GM23338 (cell line): ENCODE measurements at regions not wholly inside any gene's neighbourhood (a gene's known extent, or its start where the extent isn't known, plus 50 kb on each side); places are given as distances from the start of the nearest gene placed in this dataset.
A peak's percentile ranks its signal among the peaks of the same experiment; 100 is the strongest.

Experiments used
- ATAC-seq: fragments of 200-7000 bp; cut with Tn5 transposase; 3 replicates; pipeline ENCODE4 v1.9.1; 2020
- DNase-seq: peaks from one replicate; pipeline ENCODE4 v3.0.0-alpha.2; 2015; ENCODE audit warnings: low spot score
- H2AFZ ChIP-seq: fragments of 200-600 bp; sonication (generic); 2 replicates; pipeline ENCODE4 v1.8.0; 2016; ENCODE audit warnings: antibody characterized with exemption, mild to moderate bottlenecking, moderate library complexity
- H3F3A ChIP-seq: fragments of 200-600 bp; sonication (generic); replicated peaks from 2 replicates; pipeline ENCODE4 v1.8.0; 2017; ENCODE audit warnings: antibody characterized with exemption, mixed run types, low read depth
- H3K27ac ChIP-seq: fragments of 200-600 bp; sonication (generic); 2 replicates; pipeline ENCODE4 v1.6.1; 2016; ENCODE audit warnings: low read depth
- H3K27me3 ChIP-seq: fragments of 200-600 bp; sonication (generic); 2 replicates; pipeline ENCODE4 v1.8.0; 2016; ENCODE audit warnings: mild to moderate bottlenecking, mixed run types, moderate library complexity; ENCODE audit not compliant: insufficient read depth
- H3K36me3 ChIP-seq: fragments of 200-600 bp; sonication (generic); 2 replicates; pipeline ENCODE4 v1.8.0; 2016; ENCODE audit warnings: mild to moderate bottlenecking; ENCODE audit not compliant: insufficient read depth
- H3K4me1 ChIP-seq: fragments of 200-600 bp; sonication (generic); 2 replicates; pipeline ENCODE4 v1.8.0; 2016; ENCODE audit warnings: mild to moderate bottlenecking, moderate library complexity; ENCODE audit not compliant: insufficient read depth
- H3K4me2 ChIP-seq: fragments of 200-600 bp; sonication (generic); 2 replicates; pipeline ENCODE4 v1.7.1; 2017; ENCODE audit warnings: mixed run types
- H3K4me3 ChIP-seq: fragments of 200-600 bp; sonication (generic); 2 replicates; pipeline ENCODE4 v1.6.1; 2016; ENCODE audit warnings: mixed run types
- H3K79me2 ChIP-seq: fragments of 200-600 bp; sonication (generic); replicated peaks from 2 replicates; pipeline ENCODE4 v1.8.0; 2017; ENCODE audit warnings: mild to moderate bottlenecking; ENCODE audit not compliant: insufficient read depth
- H3K9me2 ChIP-seq: fragments of 200-600 bp; sonication (generic); 2 replicates; pipeline ENCODE4 v1.8.0; 2017; ENCODE audit not compliant: insufficient read depth
- H4K20me1 ChIP-seq: fragments of 200-600 bp; sonication (generic); replicated peaks from 2 replicates; pipeline ENCODE4 v1.8.0; 2017; ENCODE audit warnings: mild to moderate bottlenecking; ENCODE audit not compliant: insufficient read depth
- H3K27ac Mint-ChIP-seq: 2 replicates; pipeline ENCODE4 v1.8.0; 2020; ENCODE audit warnings: inconsistent platforms, mild to moderate bottlenecking, moderate library complexity, mixed read lengths
- H3K27me3 Mint-ChIP-seq: 3 replicates; pipeline ENCODE4 v1.8.0; 2022; ENCODE audit warnings: low read depth, mild to moderate bottlenecking, moderate library complexity, mixed read lengths, inconsistent platforms; ENCODE audit not compliant: insufficient read depth, poor library complexity
- H3K36me3 Mint-ChIP-seq: 3 replicates; pipeline ENCODE4 v1.8.0; 2021; ENCODE audit warnings: low read depth, mild to moderate bottlenecking, inconsistent platforms, moderate library complexity, mixed read lengths
- H3K4me1 Mint-ChIP-seq: 3 replicates; pipeline ENCODE4 v1.8.0; 2020; ENCODE audit warnings: mild to moderate bottlenecking, inconsistent platforms, mixed read lengths
- H3K4me3 Mint-ChIP-seq: 3 replicates; pipeline ENCODE4 v1.8.0; 2021; ENCODE audit warnings: moderate library complexity, mild to moderate bottlenecking, inconsistent platforms, mixed read lengths
- H3K9me3 Mint-ChIP-seq: 3 replicates; pipeline ENCODE4 v1.8.0; 2020; ENCODE audit warnings: moderate library complexity, mild to moderate bottlenecking, inconsistent platforms, mixed read lengths
- CREB1 ChIP-seq: fragments of 250-450 bp; sonication (Bioruptor Pico); IDR thresholded peaks from 2 replicates; pipeline ENCODE4 v1.5.0; 2020; ENCODE audit warnings: low read depth, mild to moderate bottlenecking, moderate library complexity
- EZH2 ChIP-seq: fragments of 200-600 bp; sonication (generic); IDR thresholded peaks from one replicate; pipeline ENCODE4 v1.8.0; 2017; ENCODE audit warnings: antibody characterized with exemption, mild to moderate bottlenecking, low read depth; ENCODE audit not compliant: unreplicated experiment
- EZH2phosphoT487 ChIP-seq: fragments of 200-600 bp; sonication (generic); IDR thresholded peaks from one replicate; pipeline ENCODE4 v1.8.1; 2018; ENCODE audit warnings: antibody characterized with exemption; ENCODE audit not compliant: unreplicated experiment
- JUNB ChIP-seq: IDR thresholded peaks from one replicate; pipeline ENCODE4 v1.6.1; 2016; ENCODE audit warnings: antibody characterized with exemption; ENCODE audit not compliant: unreplicated experiment
- NANOG ChIP-seq: IDR thresholded peaks from 2 replicates; pipeline ENCODE4 v1.6.1; 2016; ENCODE audit warnings: antibody characterized with exemption, borderline replicate concordance
- POLR2AphosphoS5 ChIP-seq: IDR thresholded peaks from 2 replicates; pipeline ENCODE4 v1.6.1; 2016; ENCODE audit warnings: antibody characterized with exemption, low read depth
- STAT1 ChIP-seq: IDR thresholded peaks from one replicate; pipeline ENCODE4 v1.6.1; 2016; ENCODE audit warnings: antibody characterized with exemption; ENCODE audit not compliant: unreplicated experiment
- ZNF114 ChIP-seq: fragments of 250-450 bp; sonication (Bioruptor Pico); IDR thresholded peaks from 2 replicates; pipeline ENCODE4 v1.5.0; 2020; ENCODE audit warnings: mild to moderate bottlenecking, moderate library complexity
- ZNF331 ChIP-seq: fragments of 250-450 bp; sonication (Bioruptor Pico); IDR thresholded peaks from 2 replicates; pipeline ENCODE4 v1.5.0; 2020; ENCODE audit warnings: low read depth, mild to moderate bottlenecking, moderate library complexity
- TF ChIP-seq, protein P1 (sequence below): IDR thresholded peaks from 2 replicates; pipeline ENCODE4 v1.6.1; 2016; ENCODE audit warnings: antibody characterized with exemption
- TF ChIP-seq, protein P2 (sequence below), 2 experiments: fragments of 200-600 bp in 1 of 2; sonication (generic) in 1 of 2; conservative IDR thresholded peaks; 2 replicates each; pipeline versions ENCODE4 v1.5.1 to v1.6.1; 2016 to 2017; ENCODE audit warnings: antibody characterized with exemption in 2 of 2, low read depth in 2 of 2, mild to moderate bottlenecking in 2 of 2, moderate library complexity in 1 of 2
- TF ChIP-seq, protein P3 (sequence below): IDR thresholded peaks from one replicate; pipeline ENCODE4 v1.6.1; 2018; ENCODE audit warnings: antibody characterized with exemption; ENCODE audit not compliant: unreplicated experiment

DNA sequence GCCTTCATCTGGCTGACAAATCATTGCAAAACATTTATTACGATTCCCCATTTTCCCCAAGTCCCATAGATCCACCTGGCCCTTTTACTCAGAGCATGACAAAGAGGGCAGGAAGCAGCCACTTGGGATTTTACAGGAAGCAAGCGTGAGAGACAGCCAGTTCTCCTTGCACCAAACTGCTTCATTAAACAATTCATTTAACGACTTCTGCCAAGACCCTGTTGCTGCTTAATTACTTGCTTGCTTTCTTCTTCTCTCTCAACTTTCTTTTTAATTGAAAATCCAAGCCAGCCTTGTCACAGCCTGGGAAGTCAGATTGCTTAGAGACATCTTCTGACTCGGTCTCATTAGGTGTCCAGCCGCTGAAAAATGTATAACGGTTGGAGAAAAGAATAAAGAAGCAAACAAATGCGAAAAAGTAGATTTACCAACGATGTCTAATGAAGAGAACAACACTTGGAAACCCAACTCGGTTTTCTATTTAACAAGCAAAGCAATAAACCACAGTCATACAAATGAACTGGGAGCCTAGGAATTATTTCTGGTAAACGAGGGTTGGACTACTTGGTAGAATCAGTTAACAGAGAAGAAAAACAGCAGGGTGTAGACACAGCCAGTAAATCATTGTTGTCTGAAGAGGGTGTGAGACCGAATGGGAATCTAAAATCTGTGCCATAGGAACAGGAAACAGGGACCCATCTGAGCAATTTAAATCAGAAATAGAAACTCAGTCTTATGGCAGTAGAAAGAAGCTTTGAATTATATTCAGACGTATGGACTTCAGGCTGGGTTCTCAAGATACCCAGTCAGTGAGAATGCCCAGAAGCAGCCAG is 298.3 kb downstream of the LRRC3B start:
- TF ChIP-seq EZH2phosphoT487 (no peak), NANOG (peak; percentile 39; the same call in 1 of the 2 replicates)
- H4K20me1 ChIP-seq: no peaks in the 10 kb centered on the region
- H3F3A ChIP-seq: no peaks in the 10 kb centered on the region
- no peaks in the 10 kb centered on the region for H3K9me2 ChIP-seq
- no peaks in the 10 kb centered on the region for H3K36me3 ChIP-seq
- Mint-ChIP-seq H3K4me1 (peaks cover 18% of the 10 kb centered on the region), H3K27me3 (no peaks in the 10 kb centered on the region), H3K4me3 (no peak overlapping the region), H3K36me3 (peaks cover 8% of the 10 kb centered on the region; the same call in 2 of the 3 replicates), H3K27ac (peak overlapping the region; percentile 59; the same call in 1 of the 2 replicates), H3K9me3 (peaks cover 10% of the 10 kb centered on the region; the same call in 2 of the 3 replicates)
- ATAC-seq: no peak; the same call in 2 of the 3 replicates
- peaks cover 15% of the 10 kb centered on the region; the same call in 1 of the 2 replicates for H3K4me1 ChIP-seq
- peak overlapping the region; percentile 48 for H3K27ac ChIP-seq
- H3K27me3 ChIP-seq: no peaks in the 10 kb centered on the region
- peak; percentile 43 for DNase-seq
- peak overlapping the region; percentile 2; the same call in 1 of the 2 replicates for H2AFZ ChIP-seq
- H3K79me2 ChIP-seq: no peaks in the 10 kb centered on the region
- no peak overlapping the region for H3K4me3 ChIP-seq
- H3K4me2 ChIP-seq: peak overlapping the region; percentile 16

DNA sequence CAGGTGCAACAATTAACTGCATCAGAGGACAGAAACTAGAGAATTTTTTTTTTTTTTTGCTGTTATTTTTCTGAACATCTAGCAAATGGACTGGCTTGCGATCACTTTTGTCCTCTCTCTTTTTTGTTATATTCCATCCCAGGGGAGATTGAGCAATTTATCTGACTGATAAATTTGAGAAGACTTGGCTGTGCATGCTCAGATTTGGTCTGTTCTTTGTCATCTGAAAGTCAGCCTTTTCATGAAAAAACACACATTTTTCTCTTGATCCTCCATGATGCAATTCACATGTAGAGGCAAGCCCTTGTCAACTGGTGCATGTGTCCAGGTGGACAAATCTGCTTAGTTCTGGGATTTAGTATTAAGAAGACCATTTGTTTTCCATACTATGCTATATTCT is 309.3 kb downstream of the LRRC3B start:
- Histone ChIP-seq H3K4me1 (no peaks in the 10 kb centered on the region), H3K36me3 (no peaks in the 10 kb centered on the region), H2AFZ (peak overlapping the region; percentile 43; the same call in 1 of the 2 replicates), H4K20me1 (no peaks in the 10 kb centered on the region), H3F3A (no peaks in the 10 kb centered on the region), H3K27me3 (no peaks in the 10 kb centered on the region), H3K4me2 (no peak overlapping the region), H3K27ac (no peak overlapping the region), H3K4me3 (no peak overlapping the region), H3K9me2 (no peaks in the 10 kb centered on the region), H3K79me2 (no peaks in the 10 kb centered on the region)
- Mint-ChIP-seq H3K9me3 (no peaks in the 10 kb centered on the region), H3K27me3 (peaks cover 3% of the 10 kb centered on the region), H3K36me3 (no peaks in the 10 kb centered on the region), H3K4me3 (no peak overlapping the region), H3K4me1 (no peaks in the 10 kb centered on the region), H3K27ac (no peak overlapping the region)
- TF ChIP-seq POLR2AphosphoS5: no peak
- no peak for TF ChIP-seq CREB1 (CRISPR knock-in tag)
- TF ChIP-seq, protein P1, sequence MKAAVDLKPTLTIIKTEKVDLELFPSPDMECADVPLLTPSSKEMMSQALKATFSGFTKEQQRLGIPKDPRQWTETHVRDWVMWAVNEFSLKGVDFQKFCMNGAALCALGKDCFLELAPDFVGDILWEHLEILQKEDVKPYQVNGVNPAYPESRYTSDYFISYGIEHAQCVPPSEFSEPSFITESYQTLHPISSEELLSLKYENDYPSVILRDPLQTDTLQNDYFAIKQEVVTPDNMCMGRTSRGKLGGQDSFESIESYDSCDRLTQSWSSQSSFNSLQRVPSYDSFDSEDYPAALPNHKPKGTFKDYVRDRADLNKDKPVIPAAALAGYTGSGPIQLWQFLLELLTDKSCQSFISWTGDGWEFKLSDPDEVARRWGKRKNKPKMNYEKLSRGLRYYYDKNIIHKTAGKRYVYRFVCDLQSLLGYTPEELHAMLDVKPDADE: no peak
- no peak for TF ChIP-seq ZNF331
- TF ChIP-seq EZH2: no peak
- TF ChIP-seq JUNB: no peak
- TF ChIP-seq STAT1: no peak
- no peak for TF ChIP-seq ZNF114 (CRISPR knock-in tag)
- TF ChIP-seq, protein P2, sequence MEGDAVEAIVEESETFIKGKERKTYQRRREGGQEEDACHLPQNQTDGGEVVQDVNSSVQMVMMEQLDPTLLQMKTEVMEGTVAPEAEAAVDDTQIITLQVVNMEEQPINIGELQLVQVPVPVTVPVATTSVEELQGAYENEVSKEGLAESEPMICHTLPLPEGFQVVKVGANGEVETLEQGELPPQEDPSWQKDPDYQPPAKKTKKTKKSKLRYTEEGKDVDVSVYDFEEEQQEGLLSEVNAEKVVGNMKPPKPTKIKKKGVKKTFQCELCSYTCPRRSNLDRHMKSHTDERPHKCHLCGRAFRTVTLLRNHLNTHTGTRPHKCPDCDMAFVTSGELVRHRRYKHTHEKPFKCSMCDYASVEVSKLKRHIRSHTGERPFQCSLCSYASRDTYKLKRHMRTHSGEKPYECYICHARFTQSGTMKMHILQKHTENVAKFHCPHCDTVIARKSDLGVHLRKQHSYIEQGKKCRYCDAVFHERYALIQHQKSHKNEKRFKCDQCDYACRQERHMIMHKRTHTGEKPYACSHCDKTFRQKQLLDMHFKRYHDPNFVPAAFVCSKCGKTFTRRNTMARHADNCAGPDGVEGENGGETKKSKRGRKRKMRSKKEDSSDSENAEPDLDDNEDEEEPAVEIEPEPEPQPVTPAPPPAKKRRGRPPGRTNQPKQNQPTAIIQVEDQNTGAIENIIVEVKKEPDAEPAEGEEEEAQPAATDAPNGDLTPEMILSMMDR (conservative IDR thresholded peaks at IDR 0.05; ENCODE audit: low read depth in 2 of 2): no peak
- TF ChIP-seq EZH2phosphoT487: no peak
- TF ChIP-seq NANOG: no peak
- TF ChIP-seq, protein P3, sequence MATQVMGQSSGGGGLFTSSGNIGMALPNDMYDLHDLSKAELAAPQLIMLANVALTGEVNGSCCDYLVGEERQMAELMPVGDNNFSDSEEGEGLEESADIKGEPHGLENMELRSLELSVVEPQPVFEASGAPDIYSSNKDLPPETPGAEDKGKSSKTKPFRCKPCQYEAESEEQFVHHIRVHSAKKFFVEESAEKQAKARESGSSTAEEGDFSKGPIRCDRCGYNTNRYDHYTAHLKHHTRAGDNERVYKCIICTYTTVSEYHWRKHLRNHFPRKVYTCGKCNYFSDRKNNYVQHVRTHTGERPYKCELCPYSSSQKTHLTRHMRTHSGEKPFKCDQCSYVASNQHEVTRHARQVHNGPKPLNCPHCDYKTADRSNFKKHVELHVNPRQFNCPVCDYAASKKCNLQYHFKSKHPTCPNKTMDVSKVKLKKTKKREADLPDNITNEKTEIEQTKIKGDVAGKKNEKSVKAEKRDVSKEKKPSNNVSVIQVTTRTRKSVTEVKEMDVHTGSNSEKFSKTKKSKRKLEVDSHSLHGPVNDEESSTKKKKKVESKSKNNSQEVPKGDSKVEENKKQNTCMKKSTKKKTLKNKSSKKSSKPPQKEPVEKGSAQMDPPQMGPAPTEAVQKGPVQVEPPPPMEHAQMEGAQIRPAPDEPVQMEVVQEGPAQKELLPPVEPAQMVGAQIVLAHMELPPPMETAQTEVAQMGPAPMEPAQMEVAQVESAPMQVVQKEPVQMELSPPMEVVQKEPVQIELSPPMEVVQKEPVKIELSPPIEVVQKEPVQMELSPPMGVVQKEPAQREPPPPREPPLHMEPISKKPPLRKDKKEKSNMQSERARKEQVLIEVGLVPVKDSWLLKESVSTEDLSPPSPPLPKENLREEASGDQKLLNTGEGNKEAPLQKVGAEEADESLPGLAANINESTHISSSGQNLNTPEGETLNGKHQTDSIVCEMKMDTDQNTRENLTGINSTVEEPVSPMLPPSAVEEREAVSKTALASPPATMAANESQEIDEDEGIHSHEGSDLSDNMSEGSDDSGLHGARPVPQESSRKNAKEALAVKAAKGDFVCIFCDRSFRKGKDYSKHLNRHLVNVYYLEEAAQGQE: no peak
- DNase-seq: no peak
- no peak for ATAC-seq
